ENCODE measurements at regions not wholly inside any gene's neighbourhood (a gene's known extent, or its start where the extent isn't known, plus 50 kb on each side); places are given as distances from the start of the nearest gene placed in this dataset.

- no peak for TF ChIP-seq YY1 (IDR thresholded peaks at IDR 0.05; ENCODE audit: low read depth)
- no peak for TF ChIP-seq FOSL2 (IDR thresholded peaks at IDR 0.05; ENCODE audit: borderline replicate concordance, low read depth)
- no peak for TF ChIP-seq RFX5 (IDR thresholded peaks at IDR 0.05; ENCODE audit: low read length)
- no peak for TF ChIP-seq MEF2A (IDR thresholded peaks at IDR 0.05; ENCODE audit: borderline replicate concordance, low read depth)
Measured at GRCh38 chr9:129267141-129267540, 89.1 kb upstream of the IER5L start (continued).

DNA sequence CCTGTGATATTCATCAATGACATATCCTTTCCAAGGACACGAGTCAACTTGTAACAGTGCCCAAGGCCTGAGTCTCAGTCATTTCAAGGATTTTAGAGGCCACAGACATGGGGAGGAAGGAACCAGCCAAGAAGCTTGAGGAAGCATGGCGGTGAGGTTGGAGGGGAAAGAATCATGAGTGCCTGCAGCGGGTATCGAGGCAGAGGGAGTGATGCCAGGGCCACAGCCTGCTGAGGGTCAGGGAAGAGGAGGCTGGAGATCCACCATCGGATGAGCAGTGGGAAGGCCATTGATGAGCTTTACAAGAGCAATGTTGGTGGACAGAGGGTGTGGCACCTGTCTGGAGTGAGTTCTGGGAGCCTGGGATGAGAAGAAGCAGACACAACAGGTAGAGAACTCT, 88.5 kb upstream of the IER5L start:
- no peak overlapping the region for H2AFZ ChIP-seq (ENCODE audit: low read depth)
- no peak for TF ChIP-seq USF2 (IDR thresholded peaks at IDR 0.05; ENCODE audit: borderline replicate concordance, low read depth, low read length)
- TF ChIP-seq FOXJ3 (CRISPR knock-in tag; IDR thresholded peaks at IDR 0.05) = no peak
- ChIA-PET CTCF (interaction anchor here (1.3 kb wide), 1 partner anchor 128 kb away, joined by 3 read pairs; no protein-coding TSS in a partner anchor), POLR2A (no interaction called here)
- no peak overlapping the region for H3K27ac ChIP-seq (ENCODE audit: low read depth in 2 of 2, low read length in 1 of 2)
- no peak overlapping the region for H3K4me3 ChIP-seq (ENCODE audit: low read depth in 2 of 2, low read length in 1 of 2)
- H3F3A ChIP-seq (replicated peaks; ENCODE audit: insufficient read depth) = no peaks in the 10 kb centered on the region
- H3K36me3 ChIP-seq (replicated peaks in 1 of 2; ENCODE audit: control insufficient read depth in 1 of 2, insufficient read depth in 2 of 2, low read length in 1 of 2) = no peaks in the 10 kb centered on the region
- no peak overlapping the region for H3K4me2 ChIP-seq
- H3K9ac ChIP-seq = no peak overlapping the region
- no peak for DNase-seq
- no peaks in the 10 kb centered on the region for H4K20me1 ChIP-seq (ENCODE audit: insufficient read depth)
- H3K9me3 ChIP-seq = no peaks in the 10 kb centered on the region
- H3K79me2 ChIP-seq (ENCODE audit: insufficient read depth) = no peaks in the 10 kb centered on the region
- H3K4me1 ChIP-seq (ENCODE audit: control insufficient read depth in 1 of 2, insufficient read depth in 2 of 2, low read depth in 1 of 2, low read length in 1 of 2) = no peaks in the 10 kb centered on the region; a peak in 1 of 4 replicates
- H3K9me2 ChIP-seq = no peaks in the 10 kb centered on the region
- 75% methylated on average over 5 of the region's 5 CpGs for WGBS (ENCODE audit: low lambda C conversion rate)
- no peaks in the 10 kb centered on the region for H3K27me3 ChIP-seq (ENCODE audit: insufficient read depth)

DNA sequence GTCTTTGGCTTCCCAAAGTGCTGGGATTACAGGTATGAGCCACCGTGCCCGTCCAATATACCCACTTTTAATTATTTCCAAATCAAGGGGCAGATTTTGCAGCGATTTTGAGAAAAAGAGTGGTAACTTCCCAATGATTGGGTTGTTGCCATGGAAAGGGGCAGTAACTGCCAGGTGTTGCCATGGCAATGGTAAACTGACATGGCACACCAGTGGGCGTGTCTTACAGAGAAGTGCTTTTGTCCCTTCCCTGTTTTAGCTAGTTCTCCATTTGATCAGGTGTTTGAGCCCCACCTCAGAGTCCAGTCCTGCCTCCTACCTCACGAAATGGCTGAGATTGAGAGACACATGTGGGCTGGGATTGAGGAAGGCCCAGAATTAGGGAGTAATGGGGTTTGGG, 86.3 kb upstream of the IER5L start:
- TF ChIP-seq MXI1 (IDR thresholded peaks at IDR 0.05; ENCODE audit: low read depth, low read length) = no peak
- TF ChIP-seq NFIC (IDR thresholded peaks at IDR 0.05; ENCODE audit: borderline replicate concordance) = no peak
- TF ChIP-seq RCOR1 (IDR thresholded peaks at IDR 0.05; ENCODE audit: low read length) = no peak
- TF ChIP-seq, protein P1, sequence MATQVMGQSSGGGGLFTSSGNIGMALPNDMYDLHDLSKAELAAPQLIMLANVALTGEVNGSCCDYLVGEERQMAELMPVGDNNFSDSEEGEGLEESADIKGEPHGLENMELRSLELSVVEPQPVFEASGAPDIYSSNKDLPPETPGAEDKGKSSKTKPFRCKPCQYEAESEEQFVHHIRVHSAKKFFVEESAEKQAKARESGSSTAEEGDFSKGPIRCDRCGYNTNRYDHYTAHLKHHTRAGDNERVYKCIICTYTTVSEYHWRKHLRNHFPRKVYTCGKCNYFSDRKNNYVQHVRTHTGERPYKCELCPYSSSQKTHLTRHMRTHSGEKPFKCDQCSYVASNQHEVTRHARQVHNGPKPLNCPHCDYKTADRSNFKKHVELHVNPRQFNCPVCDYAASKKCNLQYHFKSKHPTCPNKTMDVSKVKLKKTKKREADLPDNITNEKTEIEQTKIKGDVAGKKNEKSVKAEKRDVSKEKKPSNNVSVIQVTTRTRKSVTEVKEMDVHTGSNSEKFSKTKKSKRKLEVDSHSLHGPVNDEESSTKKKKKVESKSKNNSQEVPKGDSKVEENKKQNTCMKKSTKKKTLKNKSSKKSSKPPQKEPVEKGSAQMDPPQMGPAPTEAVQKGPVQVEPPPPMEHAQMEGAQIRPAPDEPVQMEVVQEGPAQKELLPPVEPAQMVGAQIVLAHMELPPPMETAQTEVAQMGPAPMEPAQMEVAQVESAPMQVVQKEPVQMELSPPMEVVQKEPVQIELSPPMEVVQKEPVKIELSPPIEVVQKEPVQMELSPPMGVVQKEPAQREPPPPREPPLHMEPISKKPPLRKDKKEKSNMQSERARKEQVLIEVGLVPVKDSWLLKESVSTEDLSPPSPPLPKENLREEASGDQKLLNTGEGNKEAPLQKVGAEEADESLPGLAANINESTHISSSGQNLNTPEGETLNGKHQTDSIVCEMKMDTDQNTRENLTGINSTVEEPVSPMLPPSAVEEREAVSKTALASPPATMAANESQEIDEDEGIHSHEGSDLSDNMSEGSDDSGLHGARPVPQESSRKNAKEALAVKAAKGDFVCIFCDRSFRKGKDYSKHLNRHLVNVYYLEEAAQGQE (IDR thresholded peaks at IDR 0.05; ENCODE audit: low read depth, low read length) = no peak
- no peak for TF ChIP-seq USF2 (IDR thresholded peaks at IDR 0.05; ENCODE audit: borderline replicate concordance, low read depth, low read length)
- TF ChIP-seq FOSL2 (IDR thresholded peaks at IDR 0.05; ENCODE audit: borderline replicate concordance, low read depth) = no peak
- no peak for TF ChIP-seq SIN3A (IDR thresholded peaks at IDR 0.05; ENCODE audit: borderline replicate concordance, low read depth, low read length)
- TF ChIP-seq ELF1 (IDR thresholded peaks at IDR 0.05) = no peak
- Histone ChIP-seq H3K79me2 (ENCODE audit: insufficient read depth) (no peaks in the 10 kb centered on the region), H3K4me2 (no peak overlapping the region), H3K4me3 (ENCODE audit: low read depth in 2 of 2, low read length in 1 of 2) (no peak overlapping the region), H3K27me3 (ENCODE audit: insufficient read depth) (no peaks in the 10 kb centered on the region), H3K36me3 (replicated peaks in 1 of 2; ENCODE audit: control insufficient read depth in 1 of 2, insufficient read depth in 2 of 2, low read length in 1 of 2) (no peaks in the 10 kb centered on the region), H2AFZ (ENCODE audit: low read depth) (no peak overlapping the region), H3K4me1 (ENCODE audit: control insufficient read depth in 1 of 2, insufficient read depth in 2 of 2, low read depth in 1 of 2, low read length in 1 of 2) (no peaks in the 10 kb centered on the region; a peak in 1 of 4 replicates), H3K27ac (ENCODE audit: low read depth in 2 of 2, low read length in 1 of 2) (no peak overlapping the region), H3K9me3 (no peaks in the 10 kb centered on the region), H3F3A (replicated peaks; ENCODE audit: insufficient read depth) (no peaks in the 10 kb centered on the region), H3K9me2 (no peaks in the 10 kb centered on the region), H4K20me1 (ENCODE audit: insufficient read depth) (no peaks in the 10 kb centered on the region), H3K9ac (no peak overlapping the region)
- ChIA-PET POLR2A (no interaction called here), CTCF (no interaction called here)
- no CpG with 5 or more reads among the region's 5 CpGs for WGBS (ENCODE audit: low lambda C conversion rate)
- no peak for DNase-seq
